Endothelial cell of umbilical vein (primary cell): ENCODE measurements at regions not wholly inside any gene's neighbourhood (a gene's known extent, or its start where the extent isn't known, plus 50 kb on each side); places are given as distances from the start of the nearest gene placed in this dataset.

Experiments
- CTCF ChIP-seq, 2 donors: IDR thresholded peaks; 1 replicate in 1 of 2; 2 replicates in 1 of 2; pipeline ENCODE4 v1.5.1; 2011; ENCODE audit warnings: low read length in 2 of 2, mild to moderate bottlenecking in 2 of 2, moderate library complexity in 2 of 2, control low read depth in 1 of 2, inconsistent platforms in 1 of 2, low read depth in 1 of 2; ENCODE audit not compliant: insufficient read depth in 1 of 2; ENCODE audit errors: extremely low read depth in 1 of 2
- EZH2 ChIP-seq: IDR thresholded peaks from 2 replicates; pipeline ENCODE4 v1.6.1; 2012; ENCODE audit warnings: borderline replicate concordance, low read depth, mild to moderate bottlenecking, moderate library complexity, low read length, inconsistent platforms; ENCODE audit not compliant: severe bottlenecking
- FOS ChIP-seq: IDR thresholded peaks from 2 replicates; pipeline ENCODE4 v1.6.1; 2011; ENCODE audit warnings: mild to moderate bottlenecking, low read length, moderate library complexity, borderline replicate concordance; ENCODE audit not compliant: insufficient read depth
- JUN ChIP-seq: IDR thresholded peaks from 2 replicates; pipeline ENCODE4 v1.6.1; 2011; ENCODE audit warnings: borderline replicate concordance, low read depth; ENCODE audit not compliant: insufficient read length, insufficient read depth
- MAX ChIP-seq: IDR thresholded peaks from 2 replicates; pipeline ENCODE4 v1.6.1; 2011; ENCODE audit not compliant: insufficient read depth, insufficient read length
- POLR2A ChIP-seq: IDR thresholded peaks from 2 replicates; pipeline ENCODE4 v1.6.1; 2012; ENCODE audit warnings: low read depth, mild to moderate bottlenecking, control low read depth, low read length
- POLR2AphosphoS5 ChIP-seq: IDR thresholded peaks from 2 replicates; pipeline ENCODE4 v1.6.1; 2012; ENCODE audit warnings: low read depth, mild to moderate bottlenecking, control low read depth, low read length, moderate library complexity; ENCODE audit not compliant: insufficient read depth

- no peak for TF ChIP-seq CTCF (IDR thresholded peaks at IDR 0.05; ENCODE audit: extremely low read depth in 1 of 2, insufficient read depth in 1 of 2, low read depth in 1 of 2, low read length in 2 of 2)
- no peak for TF ChIP-seq POLR2A
- TF ChIP-seq EZH2: no peak
- no peak for TF ChIP-seq JUN
- no peak for TF ChIP-seq POLR2AphosphoS5
- TF ChIP-seq FOS: no peak
- TF ChIP-seq MAX: no peak
Measured at GRCh38 chr20:52829111-52829510, 143.0 kb upstream of the TSHZ2 start.
